HFFc6 (cell line): ENCODE measurements at regions not wholly inside any gene's neighbourhood (a gene's known extent, or its start where the extent isn't known, plus 50 kb on each side); places are given as distances from the start of the nearest gene placed in this dataset.

Experiments used
- DNase-seq: peaks from one replicate; pipeline ENCODE4 v3.0.0-alpha.2; 2018
- H3K27ac Mint-ChIP-seq: 2 replicates; pipeline ENCODE4 v1.8.0; 2020; ENCODE audit warnings: mild to moderate bottlenecking, mixed read lengths
- H3K27me3 Mint-ChIP-seq: 2 replicates; pipeline ENCODE4 v1.8.0; 2021; ENCODE audit warnings: mild to moderate bottlenecking, moderate library complexity, mixed read lengths; ENCODE audit not compliant: insufficient read depth
- H3K36me3 Mint-ChIP-seq: 2 replicates; pipeline ENCODE4 v1.8.0; 2021; ENCODE audit warnings: low read depth, mixed read lengths
- H3K4me1 Mint-ChIP-seq: 2 replicates; pipeline ENCODE4 v1.8.0; 2020; ENCODE audit warnings: low read depth, mixed read lengths
- H3K4me3 Mint-ChIP-seq: 2 replicates; pipeline ENCODE4 v1.8.0; 2020; ENCODE audit warnings: mild to moderate bottlenecking, moderate library complexity, mixed read lengths
- H3K9me3 Mint-ChIP-seq: 2 replicates; pipeline ENCODE4 v1.8.0; 2020; ENCODE audit warnings: mild to moderate bottlenecking, mixed read lengths
- TF ChIP-seq, protein P1 (sequence below): fragments of 200-600 bp; sonication (generic); IDR thresholded peaks from 2 replicates; pipeline ENCODE4 v1.5.0; 2021; ENCODE audit warnings: antibody characterized with exemption, mild to moderate bottlenecking

- DNase-seq = no peak
- no peaks in the 10 kb centered on the region for H3K36me3 Mint-ChIP-seq
- H3K4me1 Mint-ChIP-seq = peaks cover 24% of the 10 kb centered on the region
- TF ChIP-seq, protein P1, sequence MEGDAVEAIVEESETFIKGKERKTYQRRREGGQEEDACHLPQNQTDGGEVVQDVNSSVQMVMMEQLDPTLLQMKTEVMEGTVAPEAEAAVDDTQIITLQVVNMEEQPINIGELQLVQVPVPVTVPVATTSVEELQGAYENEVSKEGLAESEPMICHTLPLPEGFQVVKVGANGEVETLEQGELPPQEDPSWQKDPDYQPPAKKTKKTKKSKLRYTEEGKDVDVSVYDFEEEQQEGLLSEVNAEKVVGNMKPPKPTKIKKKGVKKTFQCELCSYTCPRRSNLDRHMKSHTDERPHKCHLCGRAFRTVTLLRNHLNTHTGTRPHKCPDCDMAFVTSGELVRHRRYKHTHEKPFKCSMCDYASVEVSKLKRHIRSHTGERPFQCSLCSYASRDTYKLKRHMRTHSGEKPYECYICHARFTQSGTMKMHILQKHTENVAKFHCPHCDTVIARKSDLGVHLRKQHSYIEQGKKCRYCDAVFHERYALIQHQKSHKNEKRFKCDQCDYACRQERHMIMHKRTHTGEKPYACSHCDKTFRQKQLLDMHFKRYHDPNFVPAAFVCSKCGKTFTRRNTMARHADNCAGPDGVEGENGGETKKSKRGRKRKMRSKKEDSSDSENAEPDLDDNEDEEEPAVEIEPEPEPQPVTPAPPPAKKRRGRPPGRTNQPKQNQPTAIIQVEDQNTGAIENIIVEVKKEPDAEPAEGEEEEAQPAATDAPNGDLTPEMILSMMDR = no peak
- no peak overlapping the region for H3K27ac Mint-ChIP-seq
- no peak overlapping the region for H3K4me3 Mint-ChIP-seq
- no peaks in the 10 kb centered on the region for H3K27me3 Mint-ChIP-seq
- H3K9me3 Mint-ChIP-seq = no peaks in the 10 kb centered on the region
Measured at GRCh38 chr7:96402913-96403312, 81.0 kb upstream of the SLC25A13 start.

GRCh38 chr7:96401200-96401599 is 79.3 kb upstream of the SLC25A13 start:
- no peak for DNase-seq
- Mint-ChIP-seq H3K27me3 (no peaks in the 10 kb centered on the region), H3K4me3 (no peak overlapping the region), H3K9me3 (no peaks in the 10 kb centered on the region), H3K36me3 (no peaks in the 10 kb centered on the region), H3K27ac (no peak overlapping the region), H3K4me1 (peaks cover 15% of the 10 kb centered on the region)
- TF ChIP-seq, protein P1 = no peak

- Mint-ChIP-seq H3K36me3 (no peaks in the 10 kb centered on the region), H3K27ac (no peak overlapping the region), H3K27me3 (no peaks in the 10 kb centered on the region), H3K4me3 (no peak overlapping the region), H3K9me3 (no peaks in the 10 kb centered on the region), H3K4me1 (peaks cover 15% of the 10 kb centered on the region)
- no peak for DNase-seq
- TF ChIP-seq, protein P1 = no peak
Measured at GRCh38 chr7:96400518-96400917, 78.6 kb upstream of the SLC25A13 start.

- H3K36me3 Mint-ChIP-seq = no peaks in the 10 kb centered on the region
- DNase-seq = no peak
- TF ChIP-seq, protein P1 = no peak
- no peak overlapping the region for H3K27ac Mint-ChIP-seq
- H3K9me3 Mint-ChIP-seq = no peaks in the 10 kb centered on the region
- peaks cover 15% of the 10 kb centered on the region for H3K4me1 Mint-ChIP-seq
- no peaks in the 10 kb centered on the region; the same call in 1 of the 2 replicates for H3K27me3 Mint-ChIP-seq
- no peak overlapping the region for H3K4me3 Mint-ChIP-seq
Measured at GRCh38 chr7:96400001-96400400, 78.1 kb upstream of the SLC25A13 start.

- H3K9me3 Mint-ChIP-seq = no peaks in the 10 kb centered on the region
- H3K4me1 Mint-ChIP-seq = peaks cover 15% of the 10 kb centered on the region
- peak overlapping the region; percentile 60 for H3K4me3 Mint-ChIP-seq
- peaks cover 3% of the 10 kb centered on the region for H3K27me3 Mint-ChIP-seq
- H3K27ac Mint-ChIP-seq = peak overlapping the region; percentile 57; the same call in 1 of the 2 replicates
- TF ChIP-seq, protein P1 = no peak
- no peaks in the 10 kb centered on the region for H3K36me3 Mint-ChIP-seq
- no peak for DNase-seq
Measured at GRCh38 chr7:96397936-96398598, 76.2 kb upstream of the SLC25A13 start.
